HEK293 (cell line): ENCODE measurements at regions not wholly inside any gene's neighbourhood (a gene's known extent, or its start where the extent isn't known, plus 50 kb on each side); places are given as distances from the start of the nearest gene placed in this dataset.

Experiments
- GLIS2 ChIP-seq: fragments of 450-650 bp; formaldehyde crosslinking; IDR thresholded peaks from 2 replicates; pipeline ENCODE4 v1.5.1; 2016; ENCODE audit warnings: missing biosample characterization, missing genetic modification characterization
- MZF1 ChIP-seq: fragments of 450-650 bp; formaldehyde crosslinking; IDR thresholded peaks from 2 replicates; pipeline ENCODE4 v1.5.1; 2017; ENCODE audit warnings: missing biosample characterization, missing genetic modification characterization, borderline replicate concordance
- SALL2 ChIP-seq: fragments of 450-650 bp; formaldehyde crosslinking; IDR thresholded peaks from 2 replicates; pipeline ENCODE4 v1.5.0; 2017; ENCODE audit warnings: missing biosample characterization, mild to moderate bottlenecking, missing genetic modification characterization, borderline replicate concordance
- ZBTB1 ChIP-seq: fragments of 450-650 bp; formaldehyde crosslinking; IDR thresholded peaks from 2 replicates; pipeline ENCODE4 v1.5.1; 2016; ENCODE audit warnings: missing biosample characterization, missing genetic modification characterization
- ZNF146 ChIP-seq: fragments of 450-650 bp; formaldehyde crosslinking; IDR thresholded peaks from 2 replicates; pipeline ENCODE4 v1.5.1; 2016; ENCODE audit warnings: missing biosample characterization, missing genetic modification characterization
- ZNF274 ChIP-seq, 2 experiments: fragments of 200-500 bp in 1 of 2; fragments of 450-650 bp in 1 of 2; sonication (Bioruptor generic) in 1 of 2; formaldehyde crosslinking in 1 of 2; IDR thresholded peaks; 2 replicates each; pipeline versions ENCODE4 v1.5.1 to v1.6.1; 2014 to 2016; ENCODE audit warnings: borderline replicate concordance in 1 of 2, inconsistent platforms in 1 of 2, low read length in 1 of 2, missing biosample characterization in 1 of 2, missing genetic modification characterization in 1 of 2
- ZNF311 ChIP-seq: fragments of 450-650 bp; formaldehyde crosslinking; IDR thresholded peaks from 2 replicates; pipeline ENCODE4 v1.5.1; 2017; ENCODE audit warnings: missing biosample characterization, missing genetic modification characterization, borderline replicate concordance
- ZNF350 ChIP-seq: fragments of 450-650 bp; formaldehyde crosslinking; IDR thresholded peaks from 2 replicates; pipeline ENCODE4 v1.5.0; 2017; ENCODE audit warnings: missing biosample characterization, mild to moderate bottlenecking, missing genetic modification characterization
- ZNF530 ChIP-seq: fragments of 450-650 bp; formaldehyde crosslinking; IDR thresholded peaks from 2 replicates; pipeline ENCODE4 v1.5.1; 2016; ENCODE audit warnings: low read depth, missing biosample characterization, missing genetic modification characterization
- TF ChIP-seq, protein P1 (sequence below): fragments of 450-650 bp; formaldehyde crosslinking; IDR thresholded peaks from 2 replicates; pipeline ENCODE4 v1.5.1; 2016; ENCODE audit warnings: missing biosample characterization, missing genetic modification characterization
- TF ChIP-seq, protein P2 (sequence below): fragments of 450-650 bp; formaldehyde crosslinking; IDR thresholded peaks from 2 replicates; pipeline ENCODE4 v1.5.1; 2016; ENCODE audit warnings: missing biosample characterization, missing genetic modification characterization
- TF ChIP-seq, protein P3 (sequence below): fragments of 450-650 bp; formaldehyde crosslinking; IDR thresholded peaks from 2 replicates; pipeline ENCODE4 v1.5.1; 2016; ENCODE audit warnings: missing biosample characterization, missing genetic modification characterization

DNA sequence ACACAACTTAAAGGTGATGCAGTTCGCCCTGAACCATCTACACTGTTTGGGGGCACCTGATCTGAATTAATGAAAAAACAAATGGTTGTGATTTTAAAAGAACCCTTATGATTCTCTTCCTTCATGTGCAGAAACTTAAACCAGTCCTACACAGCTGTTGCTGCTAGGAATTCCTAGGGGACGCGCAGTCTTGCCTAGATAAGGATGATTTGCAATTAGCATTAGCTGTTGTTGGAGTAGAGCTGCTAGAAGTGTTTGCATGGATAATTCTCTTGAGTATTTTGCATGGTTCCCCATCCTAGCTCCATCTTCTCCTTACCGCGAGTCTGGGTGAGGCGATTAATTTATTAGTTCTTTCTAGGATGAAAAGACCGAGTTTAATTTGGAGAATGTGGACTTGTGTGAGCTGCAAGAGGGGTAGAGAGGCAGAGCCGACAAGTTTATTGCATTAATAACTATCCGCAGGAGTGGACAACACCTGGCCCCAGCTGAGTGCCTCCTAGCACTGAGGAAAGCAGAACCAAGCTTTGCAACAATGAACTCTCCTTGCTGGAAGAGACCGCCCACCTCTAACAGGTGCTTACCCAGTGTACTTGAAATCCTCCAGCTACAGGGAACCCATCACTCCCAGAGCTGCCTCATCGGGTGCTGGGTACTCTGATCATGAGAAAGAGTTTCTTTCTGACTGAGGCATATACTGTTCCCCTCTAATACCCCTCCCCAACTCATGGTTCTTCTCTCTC is 75.0 kb upstream of the WNT7A start:
- no peak for TF ChIP-seq MZF1 (tag by site-specific recombination)
- TF ChIP-seq, protein P1, sequence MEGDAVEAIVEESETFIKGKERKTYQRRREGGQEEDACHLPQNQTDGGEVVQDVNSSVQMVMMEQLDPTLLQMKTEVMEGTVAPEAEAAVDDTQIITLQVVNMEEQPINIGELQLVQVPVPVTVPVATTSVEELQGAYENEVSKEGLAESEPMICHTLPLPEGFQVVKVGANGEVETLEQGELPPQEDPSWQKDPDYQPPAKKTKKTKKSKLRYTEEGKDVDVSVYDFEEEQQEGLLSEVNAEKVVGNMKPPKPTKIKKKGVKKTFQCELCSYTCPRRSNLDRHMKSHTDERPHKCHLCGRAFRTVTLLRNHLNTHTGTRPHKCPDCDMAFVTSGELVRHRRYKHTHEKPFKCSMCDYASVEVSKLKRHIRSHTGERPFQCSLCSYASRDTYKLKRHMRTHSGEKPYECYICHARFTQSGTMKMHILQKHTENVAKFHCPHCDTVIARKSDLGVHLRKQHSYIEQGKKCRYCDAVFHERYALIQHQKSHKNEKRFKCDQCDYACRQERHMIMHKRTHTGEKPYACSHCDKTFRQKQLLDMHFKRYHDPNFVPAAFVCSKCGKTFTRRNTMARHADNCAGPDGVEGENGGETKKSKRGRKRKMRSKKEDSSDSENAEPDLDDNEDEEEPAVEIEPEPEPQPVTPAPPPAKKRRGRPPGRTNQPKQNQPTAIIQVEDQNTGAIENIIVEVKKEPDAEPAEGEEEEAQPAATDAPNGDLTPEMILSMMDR (tag by site-specific recombination): no peak
- TF ChIP-seq, protein P2, sequence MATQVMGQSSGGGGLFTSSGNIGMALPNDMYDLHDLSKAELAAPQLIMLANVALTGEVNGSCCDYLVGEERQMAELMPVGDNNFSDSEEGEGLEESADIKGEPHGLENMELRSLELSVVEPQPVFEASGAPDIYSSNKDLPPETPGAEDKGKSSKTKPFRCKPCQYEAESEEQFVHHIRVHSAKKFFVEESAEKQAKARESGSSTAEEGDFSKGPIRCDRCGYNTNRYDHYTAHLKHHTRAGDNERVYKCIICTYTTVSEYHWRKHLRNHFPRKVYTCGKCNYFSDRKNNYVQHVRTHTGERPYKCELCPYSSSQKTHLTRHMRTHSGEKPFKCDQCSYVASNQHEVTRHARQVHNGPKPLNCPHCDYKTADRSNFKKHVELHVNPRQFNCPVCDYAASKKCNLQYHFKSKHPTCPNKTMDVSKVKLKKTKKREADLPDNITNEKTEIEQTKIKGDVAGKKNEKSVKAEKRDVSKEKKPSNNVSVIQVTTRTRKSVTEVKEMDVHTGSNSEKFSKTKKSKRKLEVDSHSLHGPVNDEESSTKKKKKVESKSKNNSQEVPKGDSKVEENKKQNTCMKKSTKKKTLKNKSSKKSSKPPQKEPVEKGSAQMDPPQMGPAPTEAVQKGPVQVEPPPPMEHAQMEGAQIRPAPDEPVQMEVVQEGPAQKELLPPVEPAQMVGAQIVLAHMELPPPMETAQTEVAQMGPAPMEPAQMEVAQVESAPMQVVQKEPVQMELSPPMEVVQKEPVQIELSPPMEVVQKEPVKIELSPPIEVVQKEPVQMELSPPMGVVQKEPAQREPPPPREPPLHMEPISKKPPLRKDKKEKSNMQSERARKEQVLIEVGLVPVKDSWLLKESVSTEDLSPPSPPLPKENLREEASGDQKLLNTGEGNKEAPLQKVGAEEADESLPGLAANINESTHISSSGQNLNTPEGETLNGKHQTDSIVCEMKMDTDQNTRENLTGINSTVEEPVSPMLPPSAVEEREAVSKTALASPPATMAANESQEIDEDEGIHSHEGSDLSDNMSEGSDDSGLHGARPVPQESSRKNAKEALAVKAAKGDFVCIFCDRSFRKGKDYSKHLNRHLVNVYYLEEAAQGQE (tag by site-specific recombination): no peak
- TF ChIP-seq, protein P3, sequence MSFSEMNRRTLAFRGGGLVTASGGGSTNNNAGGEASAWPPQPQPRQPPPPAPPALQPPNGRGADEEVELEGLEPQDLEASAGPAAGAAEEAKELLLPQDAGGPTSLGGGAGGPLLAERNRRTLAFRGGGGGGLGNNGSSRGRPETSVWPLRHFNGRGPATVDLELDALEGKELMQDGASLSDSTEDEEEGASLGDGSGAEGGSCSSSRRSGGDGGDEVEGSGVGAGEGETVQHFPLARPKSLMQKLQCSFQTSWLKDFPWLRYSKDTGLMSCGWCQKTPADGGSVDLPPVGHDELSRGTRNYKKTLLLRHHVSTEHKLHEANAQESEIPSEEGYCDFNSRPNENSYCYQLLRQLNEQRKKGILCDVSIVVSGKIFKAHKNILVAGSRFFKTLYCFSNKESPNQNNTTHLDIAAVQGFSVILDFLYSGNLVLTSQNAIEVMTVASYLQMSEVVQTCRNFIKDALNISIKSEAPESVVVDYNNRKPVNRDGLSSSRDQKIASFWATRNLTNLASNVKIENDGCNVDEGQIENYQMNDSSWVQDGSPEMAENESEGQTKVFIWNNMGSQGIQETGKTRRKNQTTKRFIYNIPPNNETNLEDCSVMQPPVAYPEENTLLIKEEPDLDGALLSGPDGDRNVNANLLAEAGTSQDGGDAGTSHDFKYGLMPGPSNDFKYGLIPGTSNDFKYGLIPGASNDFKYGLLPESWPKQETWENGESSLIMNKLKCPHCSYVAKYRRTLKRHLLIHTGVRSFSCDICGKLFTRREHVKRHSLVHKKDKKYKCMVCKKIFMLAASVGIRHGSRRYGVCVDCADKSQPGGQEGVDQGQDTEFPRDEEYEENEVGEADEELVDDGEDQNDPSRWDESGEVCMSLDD: no peak
- TF ChIP-seq SALL2 (tag by site-specific recombination): no peak
- TF ChIP-seq ZNF530 (tag by site-specific recombination): no peak
- no peak for TF ChIP-seq ZNF146 (tag by site-specific recombination)
- no peak for TF ChIP-seq ZNF350 (tag by site-specific recombination)
- TF ChIP-seq ZNF311 (tag by site-specific recombination): no peak
- TF ChIP-seq GLIS2: no peak
- TF ChIP-seq ZNF274 (IDR thresholded peaks at IDR 0.05; ENCODE audit: low read length): no peak
- no peak for TF ChIP-seq ZNF274 (tag by site-specific recombination; IDR thresholded peaks at IDR 0.05; ENCODE audit: borderline replicate concordance)
- no peak for TF ChIP-seq ZBTB1
